DMS53 treated with DMSO at 0.1 percent for 48 hours (cell line): ENCODE measurements at regions not wholly inside any gene's neighbourhood (a gene's known extent, or its start where the extent isn't known, plus 50 kb on each side); places are given as distances from the start of the nearest gene placed in this dataset.

Experiments
- DNase-seq: peaks from one replicate; lab custom pipeline; 2025; ENCODE audit not compliant: unreplicated experiment; lab: John Stamatoyannopoulos, UW

- DNase-seq: no peak
These were observed 257.4 kb upstream of the NOCT start for GRCh38 chr4:138758196-138758595.

DNA sequence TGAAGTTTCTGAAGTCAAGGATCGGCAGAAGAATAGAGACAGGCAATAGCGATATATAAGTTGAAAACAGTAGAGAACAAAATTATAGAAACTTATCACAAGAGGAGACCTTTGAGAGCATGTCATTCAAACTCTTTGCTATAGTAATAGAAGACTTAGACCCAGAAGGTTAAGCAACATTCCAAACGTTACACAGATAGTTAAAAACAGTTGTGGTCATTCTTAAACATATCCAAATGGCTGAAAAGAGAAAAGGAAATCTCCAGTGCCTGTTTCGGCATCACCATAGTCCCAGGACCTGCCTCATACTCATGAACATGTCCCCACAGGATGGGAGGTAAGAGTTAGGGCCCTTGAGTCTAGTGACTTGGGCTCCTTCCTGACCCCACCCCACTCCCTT, 258.1 kb upstream of the NOCT start:
- DNase-seq: no peak

- DNase-seq: no peak
These were observed 259.1 kb upstream of the NOCT start for GRCh38 chr4:138756519-138756918.

GRCh38 chr4:138751309-138751708, 264.3 kb upstream of the NOCT start:
- no peak for DNase-seq

- peak; percentile 4 for DNase-seq
These were observed 266.3 kb upstream of the NOCT start for GRCh38 chr4:138749303-138749702.

GRCh38 chr4:138741766-138742377, 273.7 kb upstream of the NOCT start:
- DNase-seq: no peak

DNA sequence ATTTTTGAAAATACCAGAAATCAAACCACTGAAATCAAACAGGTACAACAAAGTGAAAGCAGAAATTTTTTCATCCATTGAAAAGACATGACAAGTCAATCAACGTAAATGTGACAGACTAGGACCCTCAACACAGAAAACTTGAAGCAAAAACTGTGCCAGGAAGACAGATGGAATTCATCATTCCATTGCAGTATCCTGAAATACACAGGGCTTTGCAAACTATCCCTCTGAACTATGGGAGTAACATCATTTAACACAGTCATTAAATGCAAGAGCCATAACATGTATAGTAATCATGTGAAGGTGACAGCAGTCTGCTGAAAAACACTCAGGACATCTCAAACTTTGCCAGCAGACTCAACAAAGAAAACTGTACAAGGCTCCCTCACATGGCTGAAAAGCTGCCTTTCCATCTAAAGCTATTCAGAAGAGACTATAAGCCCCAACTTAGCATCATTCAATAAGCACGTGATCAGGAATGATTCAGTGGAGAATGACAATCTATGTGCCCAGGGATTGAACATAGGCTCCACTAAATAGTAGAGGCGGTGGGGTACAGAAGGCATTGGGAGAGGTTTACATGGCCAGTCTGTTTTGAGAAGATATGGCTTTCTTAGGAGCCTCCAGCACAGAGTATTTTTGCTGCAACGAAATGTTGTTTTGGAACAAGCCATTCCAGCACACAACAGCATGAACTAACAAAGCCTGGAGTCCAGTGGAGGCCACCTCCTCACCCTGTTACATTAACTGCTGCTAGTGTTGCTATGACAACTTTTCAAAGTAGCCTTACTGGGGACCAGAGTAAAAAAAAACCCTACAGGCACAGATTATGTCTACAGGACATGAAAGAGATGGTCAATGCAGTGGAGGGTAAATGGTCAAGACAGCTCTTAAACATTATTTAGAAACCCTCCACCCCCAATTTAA, 274.5 kb upstream of the NOCT start:
- DNase-seq: no peak

- no peak for DNase-seq
These were observed 279.2 kb upstream of the NOCT start for GRCh38 chr4:138736362-138736761.

- DNase-seq: peak; percentile 13
These were observed 280.8 kb upstream of the NOCT start for GRCh38 chr4:138734746-138735145.

GRCh38 chr4:138728566-138728965, 287.0 kb upstream of the NOCT start:
- no peak for DNase-seq

GRCh38 chr4:138727731-138728130, 287.9 kb upstream of the NOCT start:
- DNase-seq: no peak

DNA sequence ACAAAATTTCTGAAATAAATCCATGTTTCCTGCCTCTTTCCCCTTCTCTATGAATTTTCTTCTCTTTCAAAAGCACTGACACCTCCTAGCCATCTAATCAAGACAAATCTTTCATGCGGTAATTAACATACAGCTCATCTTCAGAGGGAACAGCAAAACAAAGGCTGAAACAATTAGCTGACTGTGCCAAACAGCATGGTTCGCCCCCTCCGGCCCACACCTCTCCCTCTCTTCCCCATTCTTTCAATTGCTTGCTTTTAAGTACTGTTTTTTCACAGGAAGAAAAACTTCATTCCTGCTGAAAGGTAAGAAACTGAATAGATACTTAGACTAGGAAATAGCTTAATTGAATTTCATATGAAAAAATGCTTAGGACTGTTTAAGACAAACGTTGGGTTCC, 291.1 kb upstream of the NOCT start:
- no peak for DNase-seq

DNA sequence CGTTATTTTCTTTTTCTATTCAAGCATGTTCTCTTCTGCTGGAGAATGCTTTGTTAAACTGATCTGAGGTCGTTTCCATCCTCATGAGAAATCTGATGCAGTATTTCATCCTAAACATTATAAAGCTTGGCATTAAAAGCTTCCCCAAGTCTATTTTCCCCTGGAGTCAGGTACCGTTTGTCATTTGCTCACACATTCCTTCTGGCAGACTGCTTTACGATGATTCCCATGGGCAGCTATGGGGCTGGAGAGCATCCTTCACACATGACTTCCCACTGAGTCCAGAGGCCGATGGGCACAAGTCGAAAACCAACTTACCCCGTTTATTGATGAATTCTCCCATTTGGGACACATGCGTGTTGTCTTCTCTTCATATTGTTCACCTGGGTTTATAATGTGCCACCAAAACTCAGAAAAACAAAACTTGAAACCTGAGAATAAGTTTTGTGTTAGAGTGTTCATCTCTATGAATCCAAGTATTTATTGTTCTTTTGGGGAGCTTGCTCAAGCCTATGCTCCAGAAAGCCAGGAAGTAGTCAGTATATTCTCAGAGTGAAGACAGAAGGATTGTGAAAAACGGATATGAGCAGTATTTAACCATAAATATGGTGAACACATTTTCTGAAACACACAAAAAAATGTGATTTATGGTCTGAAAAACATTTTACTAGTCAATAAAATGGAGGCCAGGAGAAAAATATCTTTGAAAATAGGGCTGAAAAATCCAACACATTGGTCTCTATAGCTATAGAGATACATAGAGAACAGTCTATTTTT, 298.8 kb upstream of the NOCT start:
- DNase-seq: no peak

DNA sequence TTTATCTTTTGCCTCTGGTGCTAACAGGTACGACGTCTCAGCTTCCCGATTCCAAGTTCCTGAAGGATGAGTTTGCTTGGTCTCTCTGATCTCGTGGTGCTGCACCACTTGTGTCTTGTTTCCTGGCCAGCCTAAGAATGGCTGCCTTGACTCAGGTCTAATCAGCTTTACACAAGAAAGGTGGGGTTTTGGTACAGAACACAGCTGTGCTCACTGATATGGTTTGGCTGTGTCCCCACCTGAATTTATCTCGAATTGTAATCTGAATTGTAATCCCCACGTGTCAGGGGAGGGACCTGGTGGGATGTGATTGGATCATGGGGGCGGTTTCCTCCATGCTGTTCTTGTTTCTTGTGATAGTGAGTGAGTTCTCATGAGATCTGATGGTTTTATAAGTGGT, 305.3 kb upstream of the NOCT start:
- no peak for DNase-seq

- DNase-seq: no peak
These were observed 305.7 kb upstream of the NOCT start for GRCh38 chr4:138709859-138710258.

DNA sequence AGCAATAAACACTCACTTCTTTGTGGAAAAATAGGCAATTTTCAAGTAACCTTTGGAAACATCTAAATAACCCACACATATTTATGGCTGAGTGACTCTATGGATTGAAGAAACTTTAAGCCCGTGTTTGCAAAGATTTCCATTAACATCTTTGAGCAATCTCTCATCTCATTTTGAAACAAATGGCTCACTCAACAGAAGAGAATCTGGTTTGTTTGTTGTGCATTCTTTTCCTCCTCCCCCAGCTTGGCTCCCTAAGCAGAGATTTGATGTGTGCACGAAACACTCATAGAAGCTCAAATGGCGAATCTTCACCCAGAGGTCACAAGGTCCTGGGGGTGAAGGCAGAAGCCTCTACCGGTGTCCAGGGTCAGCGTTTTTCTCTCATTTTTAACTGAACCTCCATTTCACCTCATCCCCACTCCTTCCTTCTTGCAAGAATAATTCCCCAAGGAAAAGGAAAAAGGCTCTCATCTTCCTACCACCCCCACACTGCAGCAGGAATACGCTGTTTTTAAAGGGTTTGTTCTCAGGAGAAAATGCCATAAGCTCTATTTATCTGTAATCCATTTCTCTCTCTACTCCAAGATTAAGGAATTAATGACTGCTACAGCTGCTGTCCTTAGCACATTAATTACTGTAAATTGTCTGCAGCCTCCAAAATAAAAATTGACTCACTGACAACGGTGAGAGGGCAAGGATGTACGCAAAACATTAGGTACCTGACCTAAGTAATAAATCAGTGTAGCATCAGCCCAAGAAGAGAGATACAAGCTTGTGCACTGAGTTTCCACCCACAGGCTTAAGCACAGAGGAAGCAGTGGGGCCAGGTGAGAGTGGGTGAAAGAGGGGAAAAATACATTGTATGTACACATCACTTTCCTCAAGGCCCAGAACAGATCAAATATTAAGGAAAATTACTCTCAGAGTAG, 307.6 kb upstream of the NOCT start:
- no peak for DNase-seq

GRCh38 chr4:138706201-138706600, 309.4 kb upstream of the NOCT start:
- no peak for DNase-seq

- no peak for DNase-seq
These were observed 313.3 kb upstream of the NOCT start for GRCh38 chr4:138702190-138702824.

DNA sequence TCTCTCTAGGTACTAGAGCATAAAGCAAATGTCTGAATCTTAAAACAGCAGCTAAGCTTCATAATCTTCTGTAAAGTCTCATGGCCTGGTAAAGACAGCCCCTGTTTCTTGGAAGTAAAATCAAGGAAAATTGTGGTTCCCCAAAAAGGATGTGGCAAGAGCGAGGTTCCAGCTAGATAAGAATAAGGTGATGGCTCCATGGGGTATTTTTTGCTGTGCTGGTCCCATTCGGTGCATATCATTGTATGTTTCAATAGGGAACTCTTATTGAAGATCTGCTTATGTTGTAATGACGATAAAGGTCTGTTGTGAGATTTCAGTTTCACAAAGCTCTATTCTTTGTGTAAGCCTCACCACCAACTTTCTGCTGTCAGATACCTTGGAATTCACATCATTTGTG, 316.9 kb upstream of the NOCT start:
- DNase-seq: no peak

DNA sequence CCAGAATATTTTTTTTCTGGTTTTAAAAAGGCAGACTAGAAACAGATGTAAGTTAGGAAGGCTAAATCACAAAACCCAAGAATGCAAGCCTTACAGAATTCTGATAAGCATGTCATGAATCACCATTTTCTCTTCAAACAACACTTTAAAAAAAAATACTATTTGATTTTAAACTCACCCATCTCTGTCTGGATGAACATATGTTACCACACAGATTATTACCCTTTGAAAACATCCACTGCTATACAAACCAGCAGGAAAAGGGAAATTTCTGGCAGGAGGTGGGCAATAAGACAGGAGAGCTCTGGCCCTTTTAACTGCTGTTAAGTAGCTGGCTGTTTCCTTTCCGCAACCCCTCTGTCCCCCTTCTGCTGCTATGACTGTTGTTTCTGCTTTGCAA, 317.7 kb upstream of the NOCT start:
- no peak for DNase-seq
